Sciatic nerve (tissue), 2 donors: ENCODE measurements at regions not wholly inside any gene's neighbourhood (a gene's known extent, or its start where the extent isn't known, plus 50 kb on each side); places are given as distances from the start of the nearest gene placed in this dataset.
"Not testable (repeated sequence)": the region's sequence is repeated elsewhere in the genome, so short reads cannot be mapped to it uniquely, and the experiment has no call there.

Experiments
- ATAC-seq: fragments of 200-7000 bp; cut with Tn5 transposase; one replicate; pipeline ENCODE4 v1.9.1; 2020; ENCODE audit warnings: mild to moderate bottlenecking, moderate library complexity
- DNase-seq: peaks from one replicate; pipeline ENCODE4 v3.0.0-alpha.2; 2020; ENCODE audit warnings: low spot score
- intact Hi-C: fragments of 100-400 bp; cut with DNase I; formaldehyde crosslinking; loops from one replicate; pipeline ENCODE4 v1.14.2; 2022
- donor health status: DM: no; HTN: no; CAD: no.
- donor health status: DM: no; HTN: no; CAD: no.

DNA sequence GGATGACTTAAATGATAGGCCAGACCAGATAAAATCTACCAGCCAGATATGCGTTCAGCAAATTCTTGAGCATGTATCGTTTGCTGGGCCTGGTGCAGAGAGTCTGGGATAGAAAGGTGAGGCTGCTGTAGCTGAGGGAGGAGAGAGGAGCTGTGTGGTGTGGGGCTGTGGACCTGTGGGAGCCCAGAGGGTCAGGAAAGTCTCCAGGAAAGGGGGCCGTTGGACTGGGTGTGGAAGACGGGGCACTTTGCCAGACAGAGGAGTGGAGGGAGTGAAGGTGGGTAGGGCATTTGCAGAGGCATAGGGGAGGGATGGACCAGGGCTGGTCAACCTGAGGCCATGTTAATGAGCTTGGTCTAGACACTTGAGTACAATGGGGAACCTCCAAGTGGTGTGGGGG, 124.7 kb upstream of the UNC5B start:
- no peak for DNase-seq
- no peak for ATAC-seq
- intact Hi-C loops = no loop called here

DNA sequence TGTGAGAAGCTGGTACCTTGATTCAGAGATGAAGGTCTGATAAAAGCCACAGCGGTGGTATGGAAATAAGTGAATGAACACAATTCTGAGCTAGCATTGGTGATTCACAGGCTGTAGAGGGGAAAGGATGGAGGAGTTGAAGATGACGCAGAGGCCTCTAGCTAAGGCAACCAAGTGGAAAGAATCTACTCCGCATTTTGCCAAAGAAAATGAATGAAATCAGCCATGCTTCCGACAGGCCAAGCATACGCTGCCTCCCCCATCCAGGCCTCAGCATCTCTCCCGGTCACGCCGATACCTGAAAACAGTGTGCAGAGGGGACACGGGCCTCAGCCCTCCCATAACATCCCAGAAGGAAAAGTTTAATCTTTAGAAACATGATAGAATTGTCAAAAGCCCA, 124.3 kb upstream of the UNC5B start:
- ATAC-seq = no peak
- DNase-seq = no peak
- intact Hi-C loops = no loop called here

DNA sequence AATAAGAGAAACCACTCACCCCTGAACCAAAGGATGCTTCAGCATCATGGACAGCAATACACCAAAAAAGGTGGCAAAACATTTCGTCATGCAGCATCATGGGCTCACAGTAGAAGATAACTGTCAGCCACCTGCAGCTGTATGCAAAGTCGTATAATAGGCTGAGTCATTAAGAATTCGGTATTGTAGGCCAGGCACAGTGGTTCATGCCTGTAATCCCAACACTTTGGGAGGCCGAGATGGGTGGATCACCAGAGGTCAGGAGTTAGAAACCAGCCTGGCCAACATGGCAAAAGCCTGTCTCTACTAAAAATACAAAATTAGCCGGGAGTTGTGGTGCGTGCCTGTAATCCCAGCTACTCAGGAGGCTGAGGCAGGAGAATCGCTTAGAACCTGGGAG, 123.8 kb upstream of the UNC5B start:
- ATAC-seq, DNase-seq, intact Hi-C loops: not testable (repeated sequence)

DNA sequence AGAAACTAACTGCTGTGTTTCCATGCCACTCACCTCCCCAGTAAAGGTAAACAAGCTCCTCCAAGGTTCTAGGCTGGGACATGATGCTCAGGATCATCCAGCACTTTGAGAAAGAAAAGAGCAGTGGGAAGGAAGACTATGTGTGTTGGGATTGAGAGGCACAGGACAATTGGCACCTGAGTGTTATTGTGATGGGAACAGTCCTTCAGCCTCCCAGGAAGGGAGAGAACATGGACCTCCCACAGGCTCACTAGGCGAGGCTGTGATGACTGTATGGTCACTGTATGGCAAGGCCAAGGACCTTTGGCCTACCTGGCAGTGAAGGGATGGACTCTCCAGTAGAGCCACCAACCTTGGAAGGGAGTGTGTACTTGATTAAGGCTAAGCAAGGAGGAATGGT, 123.2 kb upstream of the UNC5B start:
- ATAC-seq = no peak
- intact Hi-C loops = no loop called here
- DNase-seq = no peak

- intact Hi-C loops = no loop called here
- ATAC-seq = no peak
- no peak for DNase-seq
These were observed 122.0 kb upstream of the UNC5B start for GRCh38 chr10:71090330-71090729.

DNA sequence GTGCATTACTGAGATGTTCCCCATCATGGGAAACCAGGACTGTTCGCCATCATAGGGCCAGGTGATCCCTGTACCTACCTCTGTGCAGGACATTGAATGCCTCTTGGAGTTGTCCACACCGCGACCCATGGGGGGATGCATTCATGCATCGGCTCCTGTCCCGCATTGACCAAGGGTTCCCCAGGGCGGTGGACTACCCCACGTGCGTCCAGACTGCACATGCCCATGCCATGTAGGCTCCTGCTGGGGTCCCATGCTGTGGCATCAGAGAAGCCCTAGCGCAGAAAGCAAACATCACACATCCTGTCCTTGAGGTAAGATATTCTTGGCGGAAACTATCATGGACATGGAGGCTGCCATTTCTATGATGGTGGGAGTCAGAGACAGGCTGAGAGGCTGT, 121.6 kb upstream of the UNC5B start:
- DNase-seq = no peak
- no peak for ATAC-seq
- intact Hi-C loops = no loop called here

DNA sequence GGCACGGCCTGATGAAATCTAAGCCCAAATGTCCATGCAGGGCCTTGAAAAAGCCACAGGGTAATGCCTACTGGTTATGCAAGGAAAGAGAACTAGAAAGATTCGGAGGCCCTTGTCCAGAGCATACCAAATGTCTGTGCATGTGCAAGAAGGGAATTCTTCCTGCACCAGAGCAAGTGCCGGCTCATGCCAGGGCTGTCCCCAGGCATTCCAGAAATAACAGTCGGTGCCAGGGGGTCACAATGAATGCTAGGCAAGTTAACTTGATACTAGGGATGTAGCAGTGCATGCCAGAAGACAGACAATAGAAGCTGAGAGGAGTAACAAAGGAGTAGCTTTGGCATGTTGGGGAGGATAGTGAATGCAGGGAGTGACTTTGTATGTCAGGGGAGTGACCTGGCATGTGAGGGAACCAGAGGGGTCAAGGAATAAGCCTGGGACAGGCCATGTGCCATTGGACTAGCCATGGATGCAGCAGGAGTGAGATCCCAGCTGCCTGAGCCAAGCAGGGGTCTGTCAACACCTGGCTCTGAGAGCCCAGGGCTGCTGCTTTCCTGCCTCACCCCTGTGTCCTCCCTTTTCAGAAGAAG, 119.5 kb upstream of the UNC5B start:
- DNase-seq (no peak), ATAC-seq (no peak)
- intact Hi-C loops = no loop called here

- DNase-seq = no peak
- no peak for ATAC-seq
- intact Hi-C loops = no loop called here
These were observed 118.8 kb upstream of the UNC5B start for GRCh38 chr10:71093531-71093930.

DNA sequence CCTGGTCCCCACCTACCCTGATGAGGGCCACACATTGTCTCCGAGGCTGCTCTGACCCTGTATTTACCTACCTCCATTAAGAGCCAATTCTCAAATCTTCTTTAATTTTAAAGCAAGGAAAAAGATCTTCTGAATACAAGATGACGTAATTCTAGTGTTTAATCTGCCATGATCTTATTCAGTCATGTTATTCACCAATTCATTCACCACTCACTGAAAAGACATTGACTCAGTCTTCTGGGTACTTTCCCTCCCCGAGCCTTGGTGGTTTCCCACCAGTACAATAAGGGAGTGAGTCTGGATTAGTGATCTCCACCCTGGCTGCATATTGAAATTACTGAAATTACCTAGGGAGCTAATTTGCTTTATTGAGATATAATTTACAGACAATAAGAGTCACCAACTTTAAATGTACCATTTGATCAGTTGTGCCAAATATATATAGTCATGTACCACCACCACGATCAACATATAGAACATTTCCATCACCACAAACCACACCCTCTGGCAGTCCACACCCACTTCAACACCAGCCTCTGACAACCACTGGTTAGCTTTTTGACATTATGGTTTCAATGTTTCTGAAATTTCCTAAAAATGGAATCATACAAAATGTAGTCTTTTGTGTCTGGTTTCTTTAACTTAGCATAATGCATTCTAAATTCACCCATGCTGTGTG, 117.5 kb upstream of the UNC5B start:
- DNase-seq = no peak
- intact Hi-C loops = no loop called here
- no peak for ATAC-seq

DNA sequence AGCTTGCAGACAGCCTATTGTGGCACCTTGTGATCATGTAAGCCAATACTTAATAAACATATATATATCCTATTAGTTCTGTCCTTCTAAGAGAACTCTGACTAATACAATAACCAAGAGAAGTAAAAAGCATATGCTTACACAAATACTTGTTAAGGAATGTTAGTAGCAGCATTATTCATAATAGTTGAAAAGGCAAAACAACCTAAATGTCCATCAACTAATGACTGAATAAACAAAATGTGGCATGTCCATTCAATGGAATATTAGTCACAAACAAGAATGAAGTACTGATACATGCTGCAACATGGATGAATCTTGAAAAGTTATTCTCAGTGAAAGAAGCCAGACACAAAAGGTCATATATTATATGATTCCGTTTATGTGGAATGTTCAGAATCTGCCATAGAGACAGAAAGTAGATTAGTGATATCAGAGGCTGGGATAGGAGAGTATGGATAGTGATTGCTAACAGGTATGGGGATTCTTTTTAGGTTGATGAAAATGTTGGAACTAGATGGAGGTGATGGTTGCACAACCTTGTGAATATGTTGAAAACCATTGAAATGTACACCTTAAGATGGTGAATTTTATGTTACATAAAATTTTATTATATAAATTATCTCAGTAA, 112.5 kb upstream of the UNC5B start:
- DNase-seq (no peak), ATAC-seq (no peak)

GRCh38 chr10:71103961-71104360, 108.4 kb upstream of the UNC5B start:
- DNase-seq (no peak), ATAC-seq (no peak)
- intact Hi-C loops = no loop called here

More for the DNA sequence above, 112.5 kb upstream of the UNC5B start:
- intact Hi-C loops = no loop called here

GRCh38 chr10:71106151-71106550, 106.2 kb upstream of the UNC5B start:
- intact Hi-C loops = not testable (repeated sequence)

DNA sequence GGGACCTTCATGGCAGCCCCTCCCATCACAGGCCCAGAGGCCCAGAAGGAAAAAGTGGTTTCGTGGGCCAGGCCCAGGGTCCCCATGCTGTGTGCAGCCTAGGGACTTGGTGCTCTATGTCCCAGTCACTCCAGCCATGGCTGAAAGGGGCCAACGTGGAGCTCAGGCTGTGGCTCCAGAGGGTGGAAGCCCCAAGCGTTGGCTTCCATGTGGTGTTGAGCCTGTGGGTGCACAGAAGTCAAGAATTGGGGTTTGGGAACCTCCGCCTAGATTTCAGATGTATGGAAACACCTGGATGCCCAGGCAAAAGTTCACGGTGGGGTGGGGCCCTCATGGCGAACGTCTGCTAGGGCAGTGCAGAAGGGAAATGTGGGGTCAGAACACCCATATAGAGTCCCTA, 105.3 kb upstream of the UNC5B start:
- intact Hi-C loops, ATAC-seq, DNase-seq: not testable (repeated sequence)

More at GRCh38 chr10:71106151-71106550, 106.2 kb upstream of the UNC5B start:
- not testable (repeated sequence) for DNase-seq, ATAC-seq

DNA sequence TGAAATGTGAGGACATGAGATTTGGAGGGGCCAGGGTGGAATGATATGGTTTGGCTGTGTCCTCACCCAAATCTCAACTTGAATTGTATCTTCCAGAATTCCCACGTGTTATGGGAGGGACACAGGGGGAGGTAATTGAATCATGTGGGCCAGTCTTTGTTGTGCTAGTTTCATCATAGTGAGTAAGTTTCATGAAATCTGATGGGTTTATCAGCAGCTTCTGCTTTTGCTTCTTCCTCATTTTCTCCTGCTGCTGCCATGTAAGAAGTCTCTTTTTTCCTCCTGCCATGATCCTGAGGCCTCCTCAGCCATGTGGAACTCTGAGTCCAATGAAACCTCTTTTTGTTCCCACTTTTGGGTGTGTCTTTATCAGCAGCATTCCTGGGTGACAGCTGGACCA, 104.3 kb upstream of the UNC5B start:
- intact Hi-C loops, ATAC-seq, DNase-seq: not testable (repeated sequence)

GRCh38 chr10:71112138-71112785, 100.1 kb upstream of the UNC5B start:
- ATAC-seq (no peak), DNase-seq (no peak)
- intact Hi-C loops = no loop called here

DNA sequence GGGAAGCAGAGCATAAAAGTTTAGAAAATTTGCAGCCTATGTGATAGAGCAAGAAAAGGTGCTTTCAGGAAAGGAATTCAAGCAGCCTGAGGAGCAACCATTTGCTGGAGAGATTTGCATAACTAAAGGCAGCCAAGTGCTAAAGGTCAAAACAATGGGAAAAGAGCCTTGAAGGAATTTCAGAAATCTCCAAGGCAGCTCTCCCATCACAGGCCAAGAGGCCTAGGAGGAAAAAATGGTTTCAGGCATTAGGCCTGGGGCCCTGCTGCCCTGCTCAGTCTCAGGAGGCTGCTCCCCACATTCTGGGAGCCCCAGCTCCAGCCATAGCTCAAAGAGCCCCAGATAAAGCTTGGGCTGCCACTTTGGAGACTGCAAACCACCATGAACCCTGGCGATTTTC, 95.9 kb upstream of the UNC5B start:
- DNase-seq (no peak), ATAC-seq (no peak)
- intact Hi-C loops = no loop called here

- intact Hi-C loops, DNase-seq, ATAC-seq: not testable (repeated sequence)
These were observed 94.8 kb upstream of the UNC5B start for GRCh38 chr10:71117589-71117988.

DNA sequence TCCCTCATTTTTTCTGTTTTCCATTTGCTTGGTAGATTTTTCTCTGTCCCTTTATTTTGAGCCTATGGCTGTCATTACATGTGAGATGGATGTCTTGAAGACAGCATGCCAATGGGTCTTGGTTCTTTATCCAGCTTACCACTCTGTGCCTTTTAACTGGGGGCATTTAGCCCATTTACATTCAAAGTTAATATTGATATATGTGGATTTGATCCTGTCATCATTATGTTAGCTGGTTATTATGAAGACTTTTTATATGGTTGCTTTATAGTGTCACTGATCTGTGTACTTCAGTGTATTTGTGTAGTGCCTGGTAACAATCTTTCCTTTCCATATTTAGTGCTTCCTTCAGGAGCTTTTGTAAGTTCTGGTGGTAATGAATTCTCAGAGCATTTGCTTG, 89.3 kb upstream of the UNC5B start:
- DNase-seq = no peak
- no peak for ATAC-seq
- intact Hi-C loops = no loop called here

GRCh38 chr10:71124921-71125748, 87.2 kb upstream of the UNC5B start:
- DNase-seq (no peak), ATAC-seq (no peak)
- intact Hi-C loops = loop anchor here (5.0 kb wide), 1 partner anchor 872 kb away; no protein-coding TSS in a partner anchor
